ENCODE measurements at regions not wholly inside any gene's neighbourhood (a gene's known extent, or its start where the extent isn't known, plus 50 kb on each side); places are given as distances from the start of the nearest gene placed in this dataset.

GRCh38 chr3:34183114-34183513 is 384.7 kb downstream of the PDCD6IP start:
- H3K36me3 ChIP-seq, result no peaks in the 10 kb centered on the region
- no peak for TF ChIP-seq CTCF (IDR thresholded peaks at IDR 0.05; ENCODE audit: low read depth, low read length)
- H3K9me3 ChIP-seq (ENCODE audit: low read depth), result no peaks in the 10 kb centered on the region
- no peak overlapping the region for H3K4me3 ChIP-seq
- DNase-seq (ENCODE audit: low read depth in 1 of 2, low spot score in 1 of 2), result no peak
- H3K27me3 ChIP-seq, result no peaks in the 10 kb centered on the region
- H3K27ac ChIP-seq, result no peak overlapping the region
- H3K4me1 ChIP-seq (ENCODE audit: low read depth), result no peaks in the 10 kb centered on the region

DNA sequence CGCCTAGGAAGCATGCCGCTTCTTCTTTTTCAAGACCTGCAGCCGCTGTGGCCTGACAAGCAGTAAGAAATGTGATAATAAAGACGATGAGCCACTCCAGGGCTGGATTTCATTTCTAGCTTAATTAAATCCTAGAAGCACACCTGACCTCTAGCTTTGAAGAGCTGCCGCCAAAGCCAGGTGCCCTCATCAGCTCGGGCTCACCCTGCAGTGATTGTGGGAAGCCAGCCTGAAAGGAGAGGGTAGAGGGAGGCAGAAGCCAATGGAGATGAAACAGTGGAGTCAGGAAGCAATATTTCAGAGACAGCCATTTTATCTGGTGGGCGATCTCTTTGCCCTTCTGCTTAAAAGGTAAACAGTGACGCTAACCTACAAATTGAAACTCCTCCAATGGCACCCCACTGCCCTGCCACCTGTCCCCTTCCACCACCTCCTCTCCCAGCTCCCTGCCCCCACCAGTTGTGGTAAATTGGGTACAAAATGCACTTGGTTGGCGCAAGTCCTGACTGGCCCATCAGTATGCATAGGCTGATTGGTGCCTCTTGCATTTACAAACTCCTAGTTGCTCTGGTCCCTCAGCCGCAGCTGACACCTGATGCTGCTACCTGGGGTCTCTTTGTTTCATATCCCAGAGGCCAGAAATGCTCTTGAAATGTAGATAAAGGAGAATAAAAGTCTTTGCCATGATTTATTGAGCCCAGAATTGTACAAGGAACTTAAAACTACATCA is 385.3 kb downstream of the PDCD6IP start:
- Histone ChIP-seq H3K9me3 (ENCODE audit: low read depth) (no peaks in the 10 kb centered on the region), H3K27me3 (no peaks in the 10 kb centered on the region), H3K36me3 (no peaks in the 10 kb centered on the region), H3K4me3 (no peak overlapping the region), H3K4me1 (ENCODE audit: low read depth) (peaks cover 2% of the 10 kb centered on the region), H3K27ac (no peak overlapping the region)
- DNase-seq (ENCODE audit: low read depth in 1 of 2, low spot score in 1 of 2), result no peak
- TF ChIP-seq CTCF (IDR thresholded peaks at IDR 0.05; ENCODE audit: low read depth, low read length), result no peak

DNA sequence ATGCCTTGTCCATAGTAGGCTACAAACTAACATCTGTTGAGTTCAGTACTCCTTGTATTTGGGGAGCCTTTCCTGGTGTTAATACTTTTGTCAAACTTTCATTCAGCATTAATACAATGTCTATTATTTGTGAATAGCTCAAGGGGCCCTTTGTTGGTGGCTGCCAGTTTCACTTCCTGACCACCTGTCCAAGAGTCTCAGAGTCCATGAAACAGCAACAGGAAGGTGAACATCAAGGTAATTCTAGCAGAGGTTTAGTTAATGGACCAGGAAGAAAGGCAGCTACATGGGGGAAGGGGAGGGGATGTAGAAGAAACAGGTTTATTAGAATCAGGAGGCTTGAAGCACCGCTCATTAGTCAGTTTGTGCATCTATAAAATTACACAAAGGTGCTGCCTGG is 386.9 kb downstream of the PDCD6IP start:
- no peaks in the 10 kb centered on the region for H3K27me3 ChIP-seq
- H3K9me3 ChIP-seq (ENCODE audit: low read depth), result no peaks in the 10 kb centered on the region
- H3K4me3 ChIP-seq, result no peak overlapping the region
- H3K4me1 ChIP-seq (ENCODE audit: low read depth), result peaks cover 5% of the 10 kb centered on the region
- H3K36me3 ChIP-seq, result no peaks in the 10 kb centered on the region
- TF ChIP-seq CTCF (IDR thresholded peaks at IDR 0.05; ENCODE audit: low read depth, low read length), result no peak
- H3K27ac ChIP-seq, result no peak overlapping the region
- no peak for DNase-seq (ENCODE audit: low read depth in 1 of 2, low spot score in 1 of 2)

GRCh38 chr3:34189133-34189532 is 390.7 kb downstream of the PDCD6IP start:
- TF ChIP-seq CTCF (IDR thresholded peaks at IDR 0.05; ENCODE audit: low read depth, low read length), result no peak
- no peak overlapping the region for H3K27ac ChIP-seq

GRCh38 chr3:34196914-34197313 is 398.5 kb downstream of the PDCD6IP start:
- Histone ChIP-seq H3K4me1 (ENCODE audit: low read depth) (no peaks in the 10 kb centered on the region), H3K36me3 (no peaks in the 10 kb centered on the region), H3K27ac (no peak overlapping the region), H3K27me3 (no peaks in the 10 kb centered on the region), H3K9me3 (ENCODE audit: low read depth) (no peaks in the 10 kb centered on the region), H3K4me3 (no peak overlapping the region)
- DNase-seq (ENCODE audit: low read depth in 1 of 2, low spot score in 1 of 2), result no peak
- TF ChIP-seq CTCF (IDR thresholded peaks at IDR 0.05; ENCODE audit: low read depth, low read length), result no peak

More at GRCh38 chr3:34189133-34189532, 390.7 kb downstream of the PDCD6IP start:
- H3K27me3 ChIP-seq, result no peaks in the 10 kb centered on the region
- H3K9me3 ChIP-seq (ENCODE audit: low read depth), result no peaks in the 10 kb centered on the region
- H3K36me3 ChIP-seq, result no peaks in the 10 kb centered on the region
- H3K4me1 ChIP-seq (ENCODE audit: low read depth), result peaks cover 5% of the 10 kb centered on the region
- DNase-seq (ENCODE audit: low read depth in 1 of 2, low spot score in 1 of 2), result peak in 1 of 2 donors; percentile 59
- no peak overlapping the region for H3K4me3 ChIP-seq

Data from cardiac muscle cell (in vitro differentiated cells and primary cell).